ENCODE measurements at regions not wholly inside any gene's neighbourhood (a gene's known extent, or its start where the extent isn't known, plus 50 kb on each side); places are given as distances from the start of the nearest gene placed in this dataset.

DNA sequence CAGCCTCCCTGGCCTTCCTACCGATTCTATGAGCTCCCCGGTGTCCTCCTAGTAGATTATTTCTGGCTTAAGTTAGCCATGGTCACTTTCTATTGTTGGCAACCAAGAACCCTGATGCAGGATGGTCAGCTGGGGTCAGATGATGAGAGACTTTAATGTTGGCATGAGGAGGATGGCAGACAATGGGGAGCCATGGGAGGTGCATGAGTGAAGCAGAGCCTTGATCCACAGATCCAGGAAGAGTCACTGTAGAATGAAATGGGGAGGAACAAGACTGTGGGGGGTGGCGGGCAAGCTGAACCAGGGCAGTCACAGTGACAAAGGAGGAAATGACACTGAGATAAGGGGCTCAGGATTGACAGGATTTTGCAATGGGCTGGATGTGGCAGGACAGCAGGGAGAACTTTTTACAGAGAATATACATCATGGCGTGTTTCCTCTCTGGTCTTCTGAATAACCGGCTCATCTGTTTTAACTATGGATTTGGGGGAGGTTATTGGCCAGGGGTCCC, 60.9 kb downstream of the RPLP1 start:
- no peak for DNase-seq (ENCODE audit: low read depth)

GRCh38 chr15:69513986-69514385, 61.4 kb downstream of the RPLP1 start:
- TF ChIP-seq, protein P1, sequence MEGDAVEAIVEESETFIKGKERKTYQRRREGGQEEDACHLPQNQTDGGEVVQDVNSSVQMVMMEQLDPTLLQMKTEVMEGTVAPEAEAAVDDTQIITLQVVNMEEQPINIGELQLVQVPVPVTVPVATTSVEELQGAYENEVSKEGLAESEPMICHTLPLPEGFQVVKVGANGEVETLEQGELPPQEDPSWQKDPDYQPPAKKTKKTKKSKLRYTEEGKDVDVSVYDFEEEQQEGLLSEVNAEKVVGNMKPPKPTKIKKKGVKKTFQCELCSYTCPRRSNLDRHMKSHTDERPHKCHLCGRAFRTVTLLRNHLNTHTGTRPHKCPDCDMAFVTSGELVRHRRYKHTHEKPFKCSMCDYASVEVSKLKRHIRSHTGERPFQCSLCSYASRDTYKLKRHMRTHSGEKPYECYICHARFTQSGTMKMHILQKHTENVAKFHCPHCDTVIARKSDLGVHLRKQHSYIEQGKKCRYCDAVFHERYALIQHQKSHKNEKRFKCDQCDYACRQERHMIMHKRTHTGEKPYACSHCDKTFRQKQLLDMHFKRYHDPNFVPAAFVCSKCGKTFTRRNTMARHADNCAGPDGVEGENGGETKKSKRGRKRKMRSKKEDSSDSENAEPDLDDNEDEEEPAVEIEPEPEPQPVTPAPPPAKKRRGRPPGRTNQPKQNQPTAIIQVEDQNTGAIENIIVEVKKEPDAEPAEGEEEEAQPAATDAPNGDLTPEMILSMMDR (IDR thresholded peaks at IDR 0.05; ENCODE audit: insufficient read depth, low read depth, low read length, missing control alignments), result no peak
- no peak for DNase-seq (ENCODE audit: low read depth)

More for the DNA sequence above, 60.9 kb downstream of the RPLP1 start:
- no peak overlapping the region for H3K4me3 ChIP-seq (ENCODE audit: low read depth, low read length)
- TF ChIP-seq, protein P1 (IDR thresholded peaks at IDR 0.05; ENCODE audit: insufficient read depth, low read depth, low read length, missing control alignments), result no peak

DNA sequence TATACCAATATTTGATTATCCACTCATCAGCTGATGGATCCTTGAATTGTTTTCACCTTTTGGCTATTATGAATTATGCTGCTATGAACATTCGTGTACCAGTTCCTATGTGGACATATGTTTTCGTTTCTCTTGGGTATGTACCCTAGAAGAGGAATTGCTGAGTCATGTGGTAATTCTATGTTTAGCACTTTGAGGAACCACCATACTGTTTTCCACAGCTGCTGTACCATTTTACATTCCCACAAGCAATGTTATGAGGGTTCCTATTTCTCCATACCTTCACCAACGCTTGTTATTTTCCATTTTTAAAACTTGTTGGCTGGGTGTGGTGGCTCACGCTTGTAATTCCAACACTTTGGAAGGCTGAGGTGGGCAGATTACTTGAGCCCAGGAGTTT, 62.9 kb downstream of the RPLP1 start:
- H3K4me3 ChIP-seq (ENCODE audit: low read depth, low read length), result no peak overlapping the region
- DNase-seq (ENCODE audit: low read depth), result no peak
- TF ChIP-seq, protein P1 (IDR thresholded peaks at IDR 0.05; ENCODE audit: insufficient read depth, low read depth, low read length, missing control alignments), result no peak

More at GRCh38 chr15:69513986-69514385, 61.4 kb downstream of the RPLP1 start:
- no peak overlapping the region for H3K4me3 ChIP-seq (ENCODE audit: low read depth, low read length)

- DNase-seq (ENCODE audit: low read depth), result no peak
- no peak overlapping the region for H3K4me3 ChIP-seq (ENCODE audit: low read depth, low read length)
- TF ChIP-seq, protein P1 (IDR thresholded peaks at IDR 0.05; ENCODE audit: insufficient read depth, low read depth, low read length, missing control alignments), result no peak
Observed at GRCh38 chr15:69515926-69516325, 63.3 kb downstream of the RPLP1 start.

GRCh38 chr15:69517052-69517451, 64.4 kb downstream of the RPLP1 start:
- no peak for DNase-seq (ENCODE audit: low read depth)
- TF ChIP-seq, protein P1 (IDR thresholded peaks at IDR 0.05; ENCODE audit: insufficient read depth, low read depth, low read length, missing control alignments), result no peak
- no peak overlapping the region for H3K4me3 ChIP-seq (ENCODE audit: low read depth, low read length)

DNA sequence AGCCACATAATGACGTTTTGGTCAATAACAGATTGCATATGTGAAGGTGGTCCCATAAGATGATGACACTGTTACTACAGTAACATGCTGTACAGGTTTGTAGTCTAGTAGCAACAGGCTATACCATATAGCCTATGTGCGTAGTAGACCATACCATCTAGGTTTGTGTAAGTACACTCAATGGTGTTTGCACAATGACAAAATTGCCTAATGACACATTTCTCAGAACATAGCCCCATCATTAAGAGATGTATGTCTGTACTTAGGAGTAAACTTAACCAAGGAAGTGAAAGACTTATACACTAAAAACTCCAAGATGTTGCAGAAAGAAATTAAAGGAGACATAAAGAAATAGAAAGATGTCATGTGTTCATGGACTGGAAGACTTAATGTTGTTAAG, 66.2 kb downstream of the RPLP1 start:
- no peak for DNase-seq (ENCODE audit: low read depth)
- TF ChIP-seq, protein P1 (IDR thresholded peaks at IDR 0.05; ENCODE audit: insufficient read depth, low read depth, low read length, missing control alignments), result no peak
- H3K4me3 ChIP-seq (ENCODE audit: low read depth, low read length), result no peak overlapping the region

GRCh38 chr15:69520067-69520466, 67.4 kb downstream of the RPLP1 start:
- TF ChIP-seq, protein P1 (IDR thresholded peaks at IDR 0.05; ENCODE audit: insufficient read depth, low read depth, low read length, missing control alignments), result no peak
- DNase-seq (ENCODE audit: low read depth), result no peak
- H3K4me3 ChIP-seq (ENCODE audit: low read depth, low read length), result no peak overlapping the region

Measured in GM12865 (cell line).